NB4 (cell line): ENCODE measurements at regions not wholly inside any gene's neighbourhood (a gene's known extent, or its start where the extent isn't known, plus 50 kb on each side); places are given as distances from the start of the nearest gene placed in this dataset.

ENCODE experiments used
- POLR2A ChIP-seq: IDR thresholded peaks from 2 replicates; pipeline ENCODE4 v1.6.1; 2011; ENCODE audit warnings: mild to moderate bottlenecking; ENCODE audit not compliant: insufficient read length; ENCODE audit errors: extremely low read depth
- TF ChIP-seq, protein P1 (sequence below): IDR thresholded peaks from one replicate; pipeline ENCODE4 v1.5.1; 2012; ENCODE audit warnings: low read depth, low read length

DNA sequence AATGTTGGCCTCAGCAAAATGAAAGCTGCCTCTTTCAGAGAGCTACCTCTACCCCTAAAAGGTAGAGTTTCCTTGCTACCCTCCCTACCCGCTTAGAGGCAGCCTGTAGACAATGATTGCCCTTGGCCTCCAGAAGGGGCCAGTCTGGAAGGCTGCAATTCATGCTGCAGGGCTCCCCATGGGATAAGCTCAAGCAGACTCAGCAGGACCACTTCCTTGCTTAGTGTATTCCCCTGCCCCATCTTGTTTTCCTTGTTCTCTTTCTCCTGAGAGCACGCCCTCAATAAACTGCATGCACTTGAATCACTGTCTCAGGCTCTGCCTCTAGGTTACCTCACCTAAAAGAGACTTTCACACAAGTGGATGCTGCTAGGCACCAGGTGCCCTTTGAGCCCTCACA, 134.0 kb upstream of the CTNNB1 start:
- no peak for TF ChIP-seq POLR2A
- TF ChIP-seq, protein P1, sequence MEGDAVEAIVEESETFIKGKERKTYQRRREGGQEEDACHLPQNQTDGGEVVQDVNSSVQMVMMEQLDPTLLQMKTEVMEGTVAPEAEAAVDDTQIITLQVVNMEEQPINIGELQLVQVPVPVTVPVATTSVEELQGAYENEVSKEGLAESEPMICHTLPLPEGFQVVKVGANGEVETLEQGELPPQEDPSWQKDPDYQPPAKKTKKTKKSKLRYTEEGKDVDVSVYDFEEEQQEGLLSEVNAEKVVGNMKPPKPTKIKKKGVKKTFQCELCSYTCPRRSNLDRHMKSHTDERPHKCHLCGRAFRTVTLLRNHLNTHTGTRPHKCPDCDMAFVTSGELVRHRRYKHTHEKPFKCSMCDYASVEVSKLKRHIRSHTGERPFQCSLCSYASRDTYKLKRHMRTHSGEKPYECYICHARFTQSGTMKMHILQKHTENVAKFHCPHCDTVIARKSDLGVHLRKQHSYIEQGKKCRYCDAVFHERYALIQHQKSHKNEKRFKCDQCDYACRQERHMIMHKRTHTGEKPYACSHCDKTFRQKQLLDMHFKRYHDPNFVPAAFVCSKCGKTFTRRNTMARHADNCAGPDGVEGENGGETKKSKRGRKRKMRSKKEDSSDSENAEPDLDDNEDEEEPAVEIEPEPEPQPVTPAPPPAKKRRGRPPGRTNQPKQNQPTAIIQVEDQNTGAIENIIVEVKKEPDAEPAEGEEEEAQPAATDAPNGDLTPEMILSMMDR: no peak
